GM12878 (cell line): ENCODE measurements at regions not wholly inside any gene's neighbourhood (a gene's known extent, or its start where the extent isn't known, plus 50 kb on each side); places are given as distances from the start of the nearest gene placed in this dataset.

Source experiments
- CTCF ChIP-seq, 3 experiments: IDR thresholded peaks in 2 of 3; conservative IDR thresholded peaks in 1 of 3; 2 replicates each; pipeline ENCODE4 v1.5.1; 2011; ENCODE audit warnings: low read depth in 3 of 3, low read length in 3 of 3, mild to moderate bottlenecking in 3 of 3, control low read depth in 2 of 3, moderate library complexity in 2 of 3, inconsistent platforms in 1 of 3, mixed read lengths in 1 of 3; ENCODE audit not compliant: control insufficient read depth in 2 of 3, insufficient read depth in 1 of 3; ENCODE audit errors: extremely low read depth in 1 of 3
- E4F1 ChIP-seq: fragments of 450-650 bp; IDR thresholded peaks from 2 replicates; pipeline ENCODE4 v1.6.1; 2018; ENCODE audit warnings: borderline replicate concordance, mild to moderate bottlenecking; ENCODE audit not compliant: partially characterized antibody
- ELK1 ChIP-seq: IDR thresholded peaks from 2 replicates; pipeline ENCODE4 v1.6.1; 2012; ENCODE audit warnings: low read depth, low read length, improper control_type of control experiment
- MLLT1 ChIP-seq: fragments of 450-650 bp; IDR thresholded peaks from 2 replicates; pipeline ENCODE4 v1.6.1; 2016; ENCODE audit warnings: mild to moderate bottlenecking

GRCh38 chrX:45320191-45320590 is 119.5 kb upstream of the DIPK2B start:
- TF ChIP-seq ELK1, result no peak
- TF ChIP-seq MLLT1, result no peak
- no peak for TF ChIP-seq CTCF (IDR thresholded peaks at IDR 0.05 in 2 of 3, conservative IDR thresholded peaks at IDR 0.05 in 1 of 3; ENCODE audit: control insufficient read depth in 2 of 3, extremely low read depth in 1 of 3, insufficient read depth in 1 of 3, low read depth in 3 of 3, low read length in 3 of 3)
- no peak for TF ChIP-seq E4F1
